GM13977 (cell line): ENCODE measurements at regions not wholly inside any gene's neighbourhood (a gene's known extent, or its start where the extent isn't known, plus 50 kb on each side); places are given as distances from the start of the nearest gene placed in this dataset.

ENCODE experiments used
- DNase-seq: peaks from one replicate; pipeline ENCODE4 v3.0.0; 2012; ENCODE audit warnings: low spot score
- CTCF ChIP-seq: IDR thresholded peaks from 2 replicates; pipeline ENCODE4 v1.5.1; 2012; ENCODE audit warnings: mild to moderate bottlenecking, control low read depth; ENCODE audit not compliant: insufficient read depth; ENCODE audit errors: extremely low read depth, missing control alignments
- in situ Hi-C: fragments of 300-500 bp; cut with MboI; formaldehyde crosslinking; loops from one replicate; pipeline ENCODE4 v1.12.0; 2022; ENCODE audit warnings: low sequenced_read_pairs, low pct_unique_long_range_greater_than_20kb, mixed read lengths, inconsistent platforms; ENCODE audit not compliant: unreplicated experiment

GRCh38 chr12:65593239-65593701 is 231.0 kb upstream of the HMGA2 start:
- DNase-seq = no peak
- no peak for TF ChIP-seq CTCF
- in situ Hi-C loops = loop anchor here (25.0 kb wide), 1 partner anchor 494 kb away; no protein-coding TSS in a partner anchor

DNA sequence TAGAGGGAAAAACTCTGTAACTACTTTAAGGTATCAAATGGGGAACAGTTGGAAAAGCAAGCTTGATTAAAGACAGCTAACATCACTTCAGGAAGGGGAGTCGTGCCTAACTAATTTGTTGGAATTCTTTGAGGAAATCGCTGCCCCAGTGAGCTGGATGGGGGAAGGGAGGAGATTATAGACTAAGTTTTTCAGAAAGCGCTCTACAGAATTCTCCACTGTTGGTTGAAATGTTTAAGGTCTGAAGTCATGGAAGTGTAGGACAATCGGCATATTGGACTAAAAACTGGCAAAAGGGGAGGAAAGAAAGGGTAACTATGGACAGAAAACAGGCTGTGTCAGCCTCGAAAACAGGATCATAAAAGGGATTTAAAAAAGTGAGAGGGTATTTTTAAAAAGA is 229.9 kb upstream of the HMGA2 start:
- TF ChIP-seq CTCF = no peak
- no peak for DNase-seq
- in situ Hi-C loops = loop anchor here (25.0 kb wide), 1 partner anchor 493 kb away; no protein-coding TSS in a partner anchor

DNA sequence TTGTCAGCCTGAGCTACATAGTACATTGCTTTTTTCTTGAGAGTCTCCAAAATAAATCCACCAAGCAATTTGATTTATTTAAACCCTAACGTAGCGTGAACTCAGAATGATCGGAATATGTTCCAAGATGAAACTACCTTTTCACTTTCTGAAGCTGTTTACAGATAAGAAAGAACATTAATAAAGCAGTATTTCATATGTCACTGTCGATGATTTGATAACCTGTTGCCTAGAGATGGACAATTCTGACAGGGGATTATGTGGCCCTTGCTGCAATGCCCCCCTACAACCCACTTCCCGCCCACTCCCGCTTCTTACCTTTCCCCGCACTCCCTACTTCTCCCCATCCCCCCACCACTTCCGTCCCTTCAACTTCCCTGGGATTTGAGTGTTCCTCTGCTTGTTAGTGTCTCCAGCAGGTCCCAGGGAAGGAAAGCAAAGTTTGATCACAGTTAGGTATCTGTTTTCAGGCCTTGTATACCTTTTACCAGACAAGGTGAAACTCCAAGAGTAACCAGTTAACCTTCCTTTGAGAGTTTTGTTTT is 229.2 kb upstream of the HMGA2 start:
- no peak for DNase-seq
- in situ Hi-C loops = loop anchor here (25.0 kb wide), 1 partner anchor 492 kb away; no protein-coding TSS in a partner anchor

GRCh38 chr12:65596514-65597091 is 227.7 kb upstream of the HMGA2 start:
- in situ Hi-C loops = loop anchor here (25.0 kb wide), 1 partner anchor 491 kb away; no protein-coding TSS in a partner anchor

More for the DNA sequence above, 229.2 kb upstream of the HMGA2 start:
- TF ChIP-seq CTCF = no peak

DNA sequence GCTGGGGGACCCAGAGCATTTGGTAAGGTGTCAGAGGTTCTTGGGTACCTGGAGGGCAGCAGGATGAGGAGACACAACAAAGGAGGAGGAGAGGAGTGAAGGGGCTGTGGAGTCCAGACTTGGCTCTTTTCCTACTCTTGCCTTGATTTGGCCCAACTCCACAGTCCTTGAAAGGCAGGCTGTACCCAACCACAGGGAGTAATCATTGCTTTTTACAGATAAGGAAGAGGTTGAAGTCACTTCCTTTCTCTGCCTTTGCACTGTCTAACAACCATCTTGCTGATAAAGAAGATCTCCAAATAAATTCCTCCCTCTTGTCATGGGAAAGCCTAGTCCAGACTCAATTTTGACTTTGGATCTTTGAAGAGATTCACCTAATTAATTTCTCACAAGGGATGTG is 226.8 kb upstream of the HMGA2 start:
- no peak for DNase-seq
- no peak for TF ChIP-seq CTCF
- in situ Hi-C loops = loop anchor here (25.0 kb wide), 1 partner anchor 490 kb away; no protein-coding TSS in a partner anchor

More at GRCh38 chr12:65596514-65597091, 227.7 kb upstream of the HMGA2 start:
- DNase-seq = no peak
- TF ChIP-seq CTCF = no peak

DNA sequence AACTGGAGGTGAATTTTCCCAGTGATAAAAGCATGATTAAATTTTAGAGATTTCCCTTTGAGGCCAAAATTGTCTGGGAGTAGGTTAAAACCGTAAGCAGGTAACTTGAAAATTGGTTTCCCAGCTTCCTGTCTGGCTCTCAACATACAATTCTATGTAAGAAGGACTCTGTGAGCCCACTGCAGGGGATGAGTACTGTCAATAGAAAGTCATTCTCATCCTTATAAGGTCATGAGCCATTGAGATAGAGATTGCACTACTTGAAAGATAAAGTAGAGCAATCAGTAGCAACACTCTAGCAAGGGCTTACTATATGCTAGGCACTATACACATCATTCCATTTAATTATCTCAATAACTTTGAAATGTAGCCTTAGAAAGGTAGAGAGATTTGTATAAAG is 225.6 kb upstream of the HMGA2 start:
- no peak for TF ChIP-seq CTCF
- DNase-seq = no peak
- in situ Hi-C loops = loop anchor here (25.0 kb wide), 1 partner anchor 489 kb away; no protein-coding TSS in a partner anchor
